HG03097 (cell line): ENCODE measurements at regions not wholly inside any gene's neighbourhood (a gene's known extent, or its start where the extent isn't known, plus 50 kb on each side); places are given as distances from the start of the nearest gene placed in this dataset.

Source experiments
- ATAC-seq: cut with Tn5 transposase; IDR thresholded peaks from one replicate; pipeline ENCODE4 v1.9.1; 2021; ENCODE audit not compliant: unreplicated experiment, low FRiP score

DNA sequence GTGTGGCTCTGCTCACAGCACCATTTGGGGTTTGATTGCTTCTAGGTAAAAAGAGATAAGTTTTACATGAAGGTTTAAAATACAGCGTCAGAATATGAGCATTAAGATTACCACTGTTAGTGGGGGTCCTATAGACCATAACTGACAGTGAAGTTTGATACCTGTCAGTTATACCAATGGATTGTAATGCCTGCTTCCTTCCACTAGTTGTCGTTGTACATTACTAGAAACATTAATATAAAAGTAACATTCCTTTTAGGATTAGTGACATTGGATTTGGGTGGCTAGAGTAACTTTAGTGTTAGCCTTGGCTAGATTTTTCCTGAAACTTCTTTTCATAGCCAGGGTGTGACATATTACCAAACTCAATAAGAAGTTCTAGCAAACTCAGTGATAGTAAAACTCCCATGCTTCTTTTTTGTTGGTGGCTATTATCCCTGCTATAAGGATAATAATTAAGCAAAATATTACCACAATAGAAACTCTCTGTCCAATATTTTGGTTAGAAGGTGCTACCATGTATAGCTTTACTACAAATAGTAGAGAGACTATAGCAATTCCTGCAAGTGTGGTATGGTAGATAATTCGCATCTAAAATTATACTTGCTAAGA is 57.1 kb downstream of the FAM181B start:
- no peak for ATAC-seq

DNA sequence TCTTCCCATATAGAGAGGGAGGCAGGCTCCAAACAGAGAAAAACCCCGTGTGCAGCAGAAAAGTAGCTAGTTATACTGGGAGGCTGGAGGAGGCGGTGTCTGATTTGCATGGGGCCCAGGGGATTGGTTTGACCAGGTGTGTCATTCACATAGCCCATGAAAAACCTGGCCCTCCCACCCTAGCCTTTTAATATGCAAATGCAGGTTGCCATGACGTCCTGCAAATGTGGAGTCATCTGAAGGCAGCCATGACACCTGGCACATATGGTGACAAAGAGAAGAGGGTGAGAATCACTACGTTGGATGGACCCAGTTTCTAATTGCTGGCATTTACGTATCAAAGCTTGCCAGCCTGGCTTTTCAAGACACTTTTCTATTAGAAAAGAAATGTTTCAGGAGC is 57.8 kb downstream of the FAM181B start:
- no peak for ATAC-seq

DNA sequence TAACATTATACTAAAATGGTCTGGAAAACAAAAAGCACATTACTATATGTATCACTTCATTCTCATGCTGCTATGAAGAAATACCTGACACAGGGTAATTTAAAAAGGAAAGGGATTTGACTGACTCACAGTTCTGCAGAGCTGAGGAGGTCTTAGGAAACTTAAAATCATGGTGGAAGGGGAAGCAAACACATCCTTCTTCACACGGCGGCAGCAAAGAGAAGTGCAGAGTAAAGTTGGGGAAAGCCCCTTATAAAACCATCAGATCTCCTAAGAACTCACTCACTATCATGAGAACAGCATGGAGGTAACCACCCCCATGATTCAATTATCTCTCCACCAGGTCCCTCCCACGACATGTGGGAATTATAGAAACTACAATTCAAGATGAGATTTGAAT is 60.0 kb downstream of the FAM181B start:
- ATAC-seq: no peak

DNA sequence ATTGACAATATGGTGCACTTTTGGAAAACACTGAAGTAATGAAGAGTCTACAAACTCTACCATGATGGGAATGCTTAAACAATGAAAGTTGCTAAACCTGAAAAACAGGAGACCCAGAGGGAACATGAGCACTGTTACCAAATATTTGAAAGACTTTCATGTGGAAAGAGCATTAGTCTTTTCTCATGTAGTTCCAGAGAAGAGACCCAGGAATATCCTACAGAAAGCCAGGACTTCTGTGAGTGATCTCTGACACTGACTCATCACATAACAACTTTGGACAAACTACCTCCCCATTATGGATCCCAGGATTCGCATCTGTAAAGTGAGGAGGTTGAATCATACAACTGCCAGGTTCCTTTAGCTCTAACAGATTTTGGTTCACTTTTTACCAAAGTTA is 62.2 kb downstream of the FAM181B start:
- no peak for ATAC-seq

DNA sequence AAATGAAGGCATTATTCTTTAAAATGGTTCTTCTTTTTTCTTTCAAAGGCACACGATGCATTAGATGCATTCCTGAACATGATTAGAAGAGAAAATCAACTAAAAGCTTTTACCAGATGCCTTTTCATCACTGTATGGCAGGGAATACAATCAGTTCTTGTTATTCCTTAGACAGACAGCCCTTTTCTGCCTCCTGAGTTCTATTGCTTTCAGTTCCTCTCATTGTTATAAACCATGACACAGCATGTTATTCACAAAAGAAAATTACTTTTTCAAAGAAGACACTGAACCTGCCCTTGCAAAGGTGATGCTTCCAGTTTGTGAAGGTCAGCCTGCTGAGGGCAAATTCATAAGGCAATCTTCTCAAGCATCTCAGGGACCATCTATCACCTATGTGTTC is 70.1 kb downstream of the FAM181B start:
- ATAC-seq: no peak

DNA sequence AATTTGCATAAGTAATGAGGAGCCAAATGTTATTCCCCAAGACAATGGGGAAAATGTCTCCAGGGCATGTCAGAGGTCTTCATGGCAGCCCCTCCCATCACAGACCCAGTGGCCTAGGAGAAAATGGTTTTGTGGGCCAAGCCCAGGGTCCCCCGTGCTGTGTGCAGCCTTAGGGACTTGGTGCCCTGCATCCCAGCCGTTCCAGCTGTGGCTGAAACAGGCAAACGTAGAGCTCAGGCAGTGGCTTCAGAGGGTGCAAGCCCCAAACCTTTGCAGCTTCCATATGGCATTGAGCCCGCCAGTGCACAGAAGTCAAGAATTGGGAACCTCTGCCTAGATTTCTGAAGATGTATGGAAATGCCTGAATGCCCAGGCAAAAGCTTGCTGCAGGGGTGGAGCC is 79.9 kb downstream of the FAM181B start:
- no peak for ATAC-seq

DNA sequence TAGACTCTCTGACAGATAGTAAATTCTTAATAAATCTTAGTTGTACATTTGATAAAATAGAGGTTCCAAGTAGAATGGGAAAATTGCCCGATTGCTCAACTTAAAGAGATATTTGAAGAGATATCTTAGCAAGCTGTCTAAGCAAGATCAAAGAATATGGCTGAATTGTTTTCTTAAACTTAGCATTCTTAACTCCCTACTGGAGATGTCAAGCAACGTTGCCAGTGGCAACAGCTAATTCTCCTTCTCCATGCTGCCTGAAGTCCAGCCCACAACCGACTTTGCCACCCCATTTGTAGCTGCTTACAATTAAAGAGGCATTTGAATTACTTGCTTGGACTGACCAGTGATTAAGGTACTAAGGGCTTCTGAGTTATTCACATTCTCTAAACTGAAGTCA is 94.4 kb downstream of the FAM181B start:
- no peak for ATAC-seq

DNA sequence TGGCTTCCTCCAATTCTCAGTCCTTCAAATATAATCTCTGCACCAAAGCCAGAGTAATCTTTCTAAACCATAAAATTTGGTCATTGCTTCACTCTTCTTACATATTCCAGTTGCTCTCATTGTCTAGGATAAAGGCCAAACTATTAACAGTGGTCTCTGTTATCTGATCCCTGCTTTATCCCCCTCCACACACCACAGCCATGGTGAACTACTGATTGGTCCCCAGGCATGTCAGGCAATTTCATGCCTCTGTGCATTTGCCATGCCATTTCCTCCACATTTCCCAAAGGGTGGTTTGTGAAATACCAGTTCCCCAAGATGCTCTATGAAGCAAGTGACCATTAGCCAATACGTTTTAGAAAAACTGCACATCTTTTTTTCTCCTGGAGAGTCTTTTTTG is 97.0 kb downstream of the FAM181B start:
- no peak for ATAC-seq

DNA sequence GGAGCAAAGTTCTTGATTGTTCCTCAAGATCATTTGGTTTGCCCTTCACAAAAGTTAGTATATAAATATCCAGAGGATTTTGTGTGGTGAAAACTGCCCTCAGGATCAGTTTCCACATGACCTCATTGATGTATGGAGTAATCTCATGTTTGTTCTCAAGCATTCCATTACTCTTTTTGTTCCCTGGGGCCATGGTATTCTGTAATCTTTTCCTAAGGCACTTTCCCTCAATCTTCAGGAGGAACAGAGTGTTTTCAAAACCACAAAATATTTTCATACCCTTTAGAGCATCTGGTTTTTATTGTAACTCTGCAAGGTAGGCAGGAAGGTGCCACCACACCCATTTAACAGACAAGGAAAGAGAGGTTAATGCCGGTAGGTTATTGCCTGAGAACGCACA is 99.6 kb downstream of the FAM181B start:
- no peak for ATAC-seq

DNA sequence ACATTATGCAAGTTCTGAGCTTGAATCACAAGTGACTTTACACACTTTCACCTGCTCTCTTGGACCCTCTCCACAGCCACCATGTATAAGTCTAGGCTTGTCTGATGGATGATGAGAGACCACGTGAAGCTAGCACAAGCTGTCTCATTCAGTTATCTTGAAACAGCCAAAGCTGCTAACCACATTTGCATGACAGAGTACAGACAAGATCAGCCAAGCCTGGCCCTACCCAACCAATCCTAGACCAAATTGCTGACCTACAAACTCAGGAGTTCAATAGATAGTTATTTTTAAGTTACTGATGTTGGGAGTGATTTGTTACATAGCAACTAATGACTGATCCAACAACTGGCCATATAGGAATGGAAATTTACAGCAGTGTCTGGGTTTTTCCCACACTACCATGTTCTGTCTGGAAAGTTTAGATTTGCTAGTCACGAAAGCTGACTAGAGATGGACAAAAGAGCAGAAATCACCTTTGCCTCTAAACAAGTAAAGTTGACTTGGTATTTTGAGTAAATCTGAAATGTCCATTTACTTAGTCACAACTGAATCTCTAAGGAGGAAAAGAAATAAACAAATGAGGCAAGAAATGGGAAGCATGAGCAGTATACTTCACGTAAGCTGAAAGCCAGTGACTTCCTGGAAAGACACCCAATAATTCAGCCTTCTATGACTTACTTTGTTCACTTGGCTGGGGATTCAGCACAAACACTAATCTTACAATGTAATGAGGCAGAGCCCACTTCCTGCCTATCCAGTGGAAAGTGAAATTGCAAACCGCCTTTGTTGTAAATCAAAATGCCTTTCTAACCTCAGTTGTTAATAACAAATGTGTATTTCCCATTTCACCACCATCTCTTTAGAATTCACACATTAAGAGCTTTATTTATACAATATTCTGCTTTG is 101.7 kb downstream of the FAM181B start:
- ATAC-seq: peak; percentile 89

DNA sequence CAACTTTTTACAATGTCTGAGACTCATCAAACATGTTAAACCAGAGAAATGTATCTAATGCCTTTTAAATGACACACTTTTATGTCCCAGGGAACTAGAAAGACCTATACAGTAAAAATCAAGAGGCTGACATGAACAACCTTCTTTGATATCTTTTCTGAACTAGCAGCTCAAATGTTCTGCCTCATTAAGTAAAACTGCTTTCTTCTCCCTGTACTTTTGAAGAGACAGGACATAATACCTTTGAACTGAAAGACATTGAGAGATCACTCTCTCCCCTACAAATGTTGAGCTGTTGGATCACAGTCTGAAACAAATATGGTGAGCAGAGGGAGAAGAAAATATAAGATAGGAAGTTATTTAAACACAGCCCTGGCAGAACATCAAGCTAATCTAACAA is 123.0 kb downstream of the FAM181B start:
- no peak for ATAC-seq

DNA sequence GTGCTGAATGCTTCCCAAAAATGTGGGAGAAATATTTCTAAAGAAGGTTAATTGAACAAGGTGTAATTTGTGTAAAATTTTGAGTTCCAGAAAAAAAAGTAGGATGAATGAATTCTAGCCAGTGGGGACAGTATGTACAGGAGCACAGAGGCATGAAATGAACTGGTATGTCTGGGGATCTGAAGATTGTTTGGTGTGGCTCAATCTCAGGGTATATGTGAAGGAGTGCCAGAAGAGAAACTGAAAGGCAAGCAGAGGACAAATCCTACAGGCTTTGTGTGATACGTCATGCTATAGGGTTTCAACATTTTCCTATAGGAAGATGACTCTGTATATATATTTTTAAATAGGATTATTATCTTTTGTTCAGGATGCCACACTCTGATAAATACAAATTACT is 126.9 kb downstream of the FAM181B start:
- ATAC-seq: no peak

DNA sequence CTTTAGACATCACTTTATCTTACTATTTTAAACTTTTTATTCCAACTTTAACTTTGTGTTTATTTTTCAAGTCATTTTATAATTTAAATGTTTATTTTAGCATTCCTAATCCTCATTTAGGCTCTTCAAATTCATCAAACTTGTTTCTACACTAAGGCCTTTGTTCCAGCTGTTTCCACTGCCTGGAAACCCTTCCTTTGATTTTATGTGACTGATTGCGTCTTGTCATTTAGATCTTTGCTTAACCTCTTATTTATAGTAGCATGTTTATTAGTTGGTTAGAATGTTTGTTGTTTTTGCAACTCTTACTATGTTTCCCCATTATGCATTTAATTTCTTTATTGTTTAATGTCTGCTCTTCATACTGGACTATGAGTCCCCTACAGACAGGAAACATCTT is 132.0 kb downstream of the FAM181B start:
- ATAC-seq: no peak

DNA sequence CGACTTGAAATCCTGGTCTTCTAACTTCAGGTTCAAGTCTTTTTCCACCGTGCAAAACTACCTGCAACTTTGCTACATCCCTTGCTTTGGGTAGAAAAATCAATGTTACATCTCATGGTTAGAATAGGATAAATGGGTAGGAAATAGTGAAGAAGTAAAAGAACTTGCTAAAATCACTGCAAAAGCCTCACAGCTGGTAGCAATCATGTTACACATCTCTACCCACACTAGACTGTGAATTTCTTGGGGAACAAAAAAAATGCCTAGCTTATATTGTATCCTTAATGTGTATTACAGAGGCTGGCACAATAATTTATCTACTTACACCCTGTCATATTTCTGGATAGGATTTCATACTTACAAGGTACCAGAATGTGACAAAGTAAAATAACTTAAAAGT is 133.8 kb downstream of the FAM181B start:
- no peak for ATAC-seq

DNA sequence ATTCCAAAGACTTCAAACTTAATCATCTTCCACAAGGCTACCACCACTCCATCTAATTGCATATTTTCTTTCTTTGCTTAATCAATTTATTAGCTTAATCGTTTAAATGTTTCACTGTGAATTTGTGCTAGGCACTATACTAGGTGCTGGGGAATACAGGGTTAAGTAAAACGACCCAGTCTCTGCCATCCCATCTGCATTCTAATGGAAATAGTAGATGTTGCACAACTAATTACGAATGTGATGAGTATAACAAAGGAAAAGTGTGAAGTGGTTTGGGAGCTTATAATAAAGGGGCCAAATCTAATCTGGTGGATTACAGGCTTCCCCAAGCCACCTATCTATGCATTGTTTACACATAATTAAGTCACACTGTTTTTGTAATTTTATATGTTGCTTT is 147.1 kb downstream of the FAM181B start:
- no peak for ATAC-seq

DNA sequence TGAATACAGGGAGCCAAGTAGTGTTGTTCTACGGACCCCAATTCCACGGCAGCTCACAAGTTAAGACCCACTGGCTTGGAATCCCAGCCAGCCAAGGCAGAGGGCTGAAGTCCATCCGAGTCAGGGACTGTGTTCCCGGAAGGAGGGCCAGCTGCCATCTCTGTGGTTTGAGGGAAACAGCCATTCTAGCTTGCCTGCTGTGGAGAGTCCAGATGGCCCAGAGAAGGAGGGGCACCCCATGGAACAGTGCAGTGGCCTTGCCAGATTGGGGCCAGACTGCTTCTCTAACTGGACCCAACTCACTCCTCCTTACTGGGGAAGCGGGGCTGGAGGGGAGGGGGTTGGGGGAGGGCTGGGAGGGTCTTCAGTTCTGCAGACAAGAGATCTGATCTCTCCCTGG is 156.4 kb downstream of the FAM181B start:
- ATAC-seq: no peak

DNA sequence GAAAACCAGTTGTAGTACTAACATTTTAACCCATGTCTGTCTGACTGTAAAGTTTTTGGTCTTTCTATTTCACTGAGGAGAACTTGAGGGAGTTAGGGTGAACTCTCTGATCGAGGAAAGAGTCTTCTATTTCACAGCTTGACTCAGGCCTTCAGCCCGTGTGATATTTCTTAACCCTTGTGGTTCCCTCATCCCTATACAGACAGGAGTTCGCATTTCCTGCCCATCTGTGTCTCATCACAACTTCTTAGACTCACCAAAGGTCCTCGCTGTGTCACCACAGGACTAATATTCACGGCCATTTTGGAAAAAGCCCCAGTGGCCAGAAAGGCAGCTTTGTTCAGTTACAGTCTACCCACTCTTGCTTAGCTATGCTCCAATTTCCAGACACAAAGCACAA is 172.8 kb downstream of the FAM181B start:
- ATAC-seq: no peak

DNA sequence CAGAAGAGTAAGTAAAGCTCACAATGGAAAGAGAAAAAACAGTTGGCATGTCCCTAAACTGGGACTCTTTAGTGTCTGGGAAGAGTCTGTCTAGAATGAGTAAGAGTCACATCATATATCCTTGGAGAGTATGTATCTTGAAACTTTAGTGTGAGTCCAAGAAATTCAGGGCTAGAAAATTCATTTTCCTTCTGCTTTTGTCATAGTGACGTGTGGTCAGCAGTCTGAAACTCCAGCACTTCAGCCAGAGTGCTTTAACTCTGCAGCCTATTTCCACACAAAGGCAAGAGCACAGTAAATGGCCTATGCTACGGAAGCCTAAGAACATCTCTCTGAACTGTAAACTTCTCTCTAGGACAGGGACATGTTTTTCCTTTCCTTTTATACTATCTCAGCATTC is 174.1 kb downstream of the FAM181B start:
- ATAC-seq: no peak

DNA sequence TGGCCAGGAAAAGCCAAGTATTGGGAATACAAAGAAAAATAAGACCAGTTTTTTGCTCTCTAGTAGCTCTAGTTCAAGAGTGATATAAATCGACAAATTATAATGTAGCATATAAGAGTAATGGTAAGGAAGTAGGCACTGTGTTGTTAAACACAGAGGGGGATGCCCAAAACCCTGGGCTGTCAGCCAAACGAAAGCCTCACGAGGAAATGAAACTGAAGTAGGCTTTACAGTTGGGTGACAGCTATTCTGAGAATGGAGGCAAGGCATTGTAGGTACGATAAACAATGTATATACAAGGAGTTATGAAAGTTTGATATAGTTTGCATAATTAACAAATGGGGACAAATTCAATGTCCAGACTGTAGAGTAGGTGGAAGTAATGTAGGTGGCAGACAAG is 176.4 kb downstream of the FAM181B start:
- peak; percentile 100 for ATAC-seq

DNA sequence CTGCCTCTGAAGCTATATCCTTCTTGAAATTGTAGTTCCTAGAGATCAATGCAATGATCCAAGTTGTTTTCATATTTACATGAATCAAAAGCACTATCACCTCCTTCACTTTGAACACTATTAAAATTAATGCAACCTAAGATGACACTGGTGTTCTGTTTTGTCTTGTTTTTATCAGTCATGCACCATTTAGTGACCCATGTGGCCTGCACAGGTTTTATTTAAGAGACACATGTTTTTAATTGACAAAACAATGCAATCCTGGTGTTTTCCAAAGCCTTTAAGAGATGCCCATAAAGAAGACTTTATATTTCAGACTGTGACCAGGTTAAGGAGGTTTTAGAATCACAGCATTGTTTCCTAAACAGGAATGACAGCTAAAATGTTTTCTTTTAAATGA is 177.5 kb downstream of the FAM181B start:
- no peak for ATAC-seq

DNA sequence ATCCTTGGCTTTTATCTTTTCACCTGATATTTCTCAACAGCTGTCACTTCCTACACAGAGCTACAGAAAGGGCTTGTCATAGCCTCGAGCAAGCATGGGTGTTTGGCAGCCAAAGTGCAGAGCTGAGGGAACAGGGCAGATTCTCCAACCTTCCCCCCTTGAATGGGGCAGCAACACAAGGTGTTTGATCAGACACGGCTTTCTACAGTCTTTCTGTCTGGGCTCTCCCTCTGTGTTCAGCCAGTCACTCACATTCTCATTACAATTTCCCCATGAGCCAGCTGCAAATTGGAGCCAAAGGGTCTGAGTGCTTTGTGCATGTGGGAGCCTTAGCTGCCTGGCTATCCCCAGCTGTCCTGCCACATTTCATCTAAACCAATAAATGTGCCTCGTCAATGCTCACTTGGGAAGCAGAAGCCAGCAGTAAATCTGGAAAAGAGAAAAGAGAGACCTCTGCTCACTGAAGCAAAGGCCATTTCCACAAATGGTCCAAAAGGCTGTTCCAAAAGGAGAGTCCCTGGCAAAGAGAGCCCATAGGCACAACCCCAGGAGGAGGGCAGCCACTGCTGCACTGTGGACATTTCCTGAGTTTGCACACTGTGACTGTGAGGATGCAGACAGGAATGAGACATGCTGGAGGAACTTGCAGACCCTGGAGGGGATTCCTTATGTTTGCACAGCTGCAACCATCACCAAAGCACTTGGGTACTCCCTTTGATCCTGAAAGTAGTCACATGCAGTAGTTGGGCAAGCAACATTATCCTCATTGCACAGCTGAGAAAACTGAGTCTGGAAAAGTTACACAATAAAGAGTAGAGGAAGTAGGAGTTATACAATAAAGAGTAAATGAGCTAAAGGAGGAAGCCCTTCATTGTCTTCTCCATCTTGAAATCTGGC is 186.8 kb downstream of the FAM181B start:
- ATAC-seq: no peak
